ENCODE measurements at regions not wholly inside any gene's neighbourhood (a gene's known extent, or its start where the extent isn't known, plus 50 kb on each side); places are given as distances from the start of the nearest gene placed in this dataset.

DNA sequence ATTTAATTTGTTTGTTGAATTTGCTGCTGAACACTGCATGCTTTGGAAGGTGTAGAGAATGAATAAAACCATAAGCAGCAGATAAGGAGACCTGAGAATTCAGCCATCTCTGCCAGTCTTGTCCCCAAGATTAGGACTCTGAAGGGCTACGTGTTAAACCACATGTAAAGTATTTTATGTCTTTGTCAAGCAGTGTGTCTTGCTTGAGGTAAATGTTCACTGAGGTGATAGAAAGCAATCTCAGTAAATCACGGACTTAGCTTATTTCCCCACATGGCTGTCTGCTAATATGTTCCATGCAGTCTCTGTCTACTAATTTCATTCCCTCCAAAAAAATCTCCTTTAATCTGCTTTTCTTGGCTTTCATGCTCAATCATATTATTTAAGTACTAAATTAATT lies 467.1 kb downstream of the RAP2B start:
- H3K9me3 ChIP-seq, result no peaks in the 10 kb centered on the region
- intact Hi-C loops (cut with DNase I), result no loop called here
- no peaks in the 10 kb centered on the region for H3K27me3 ChIP-seq (ENCODE audit: low read depth)
- TF ChIP-seq, protein P1, sequence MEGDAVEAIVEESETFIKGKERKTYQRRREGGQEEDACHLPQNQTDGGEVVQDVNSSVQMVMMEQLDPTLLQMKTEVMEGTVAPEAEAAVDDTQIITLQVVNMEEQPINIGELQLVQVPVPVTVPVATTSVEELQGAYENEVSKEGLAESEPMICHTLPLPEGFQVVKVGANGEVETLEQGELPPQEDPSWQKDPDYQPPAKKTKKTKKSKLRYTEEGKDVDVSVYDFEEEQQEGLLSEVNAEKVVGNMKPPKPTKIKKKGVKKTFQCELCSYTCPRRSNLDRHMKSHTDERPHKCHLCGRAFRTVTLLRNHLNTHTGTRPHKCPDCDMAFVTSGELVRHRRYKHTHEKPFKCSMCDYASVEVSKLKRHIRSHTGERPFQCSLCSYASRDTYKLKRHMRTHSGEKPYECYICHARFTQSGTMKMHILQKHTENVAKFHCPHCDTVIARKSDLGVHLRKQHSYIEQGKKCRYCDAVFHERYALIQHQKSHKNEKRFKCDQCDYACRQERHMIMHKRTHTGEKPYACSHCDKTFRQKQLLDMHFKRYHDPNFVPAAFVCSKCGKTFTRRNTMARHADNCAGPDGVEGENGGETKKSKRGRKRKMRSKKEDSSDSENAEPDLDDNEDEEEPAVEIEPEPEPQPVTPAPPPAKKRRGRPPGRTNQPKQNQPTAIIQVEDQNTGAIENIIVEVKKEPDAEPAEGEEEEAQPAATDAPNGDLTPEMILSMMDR (IDR thresholded peaks at IDR 0.05), result no peak
- no peak overlapping the region for H3K27ac ChIP-seq
- no peaks in the 10 kb centered on the region for H3K36me3 ChIP-seq
- DNase-seq (no peak), ATAC-seq (no peak)
- no peaks in the 10 kb centered on the region for H3K4me1 ChIP-seq
- H3K4me3 ChIP-seq, result no peak overlapping the region

DNA sequence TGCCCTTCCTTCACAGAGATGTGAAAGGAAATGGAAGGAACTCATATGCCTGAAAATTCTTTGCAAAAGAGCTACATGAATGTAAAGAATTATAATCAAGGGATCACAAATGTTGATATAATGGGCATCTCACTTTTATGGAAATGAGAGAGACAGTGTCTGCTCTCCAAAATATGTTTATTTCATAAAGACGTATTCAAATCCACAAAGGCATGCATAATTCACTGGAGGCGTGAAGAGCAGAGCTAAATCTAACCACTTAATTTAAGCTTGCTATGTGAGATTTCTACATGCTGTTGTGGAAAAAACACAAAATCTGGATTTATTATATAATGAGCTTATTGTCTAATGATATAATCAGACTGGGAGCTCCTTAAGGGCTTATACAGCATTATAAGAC lies 469.1 kb downstream of the RAP2B start:
- H3K36me3 ChIP-seq, result no peaks in the 10 kb centered on the region
- TF ChIP-seq, protein P1 (IDR thresholded peaks at IDR 0.05), result no peak
- intact Hi-C loops (cut with DNase I), result no loop called here
- DNase-seq (no peak), ATAC-seq (no peak)
- H3K4me3 ChIP-seq, result no peak overlapping the region
- no peaks in the 10 kb centered on the region for H3K4me1 ChIP-seq
- H3K27ac ChIP-seq, result no peak overlapping the region
- H3K9me3 ChIP-seq, result no peaks in the 10 kb centered on the region
- no peaks in the 10 kb centered on the region for H3K27me3 ChIP-seq (ENCODE audit: low read depth)

DNA sequence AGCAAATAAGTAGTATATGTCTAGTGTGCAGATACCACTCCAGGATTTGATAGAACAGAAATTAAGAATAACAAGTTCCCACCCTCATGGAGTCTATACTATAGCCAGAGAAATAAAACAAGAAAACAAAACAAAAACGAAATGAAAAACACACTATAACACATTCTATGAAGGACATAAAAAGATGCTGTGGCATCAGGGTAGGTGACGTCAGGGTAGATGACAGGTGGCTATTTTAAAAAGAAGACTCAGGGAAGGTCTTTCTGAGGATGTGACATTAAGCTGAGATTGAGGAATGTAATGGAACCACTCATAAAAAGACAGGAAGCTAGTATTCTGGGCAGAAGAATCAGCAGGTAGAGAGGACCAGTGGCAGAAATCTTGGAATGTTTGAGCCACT lies 469.6 kb downstream of the RAP2B start:
- Histone ChIP-seq H3K9me3 (no peaks in the 10 kb centered on the region), H3K27ac (no peak overlapping the region), H3K4me1 (no peaks in the 10 kb centered on the region), H3K4me3 (no peak overlapping the region), H3K27me3 (ENCODE audit: low read depth) (no peaks in the 10 kb centered on the region), H3K36me3 (no peaks in the 10 kb centered on the region)
- intact Hi-C loops (cut with DNase I), result no loop called here
- no peak for DNase-seq
- no peak for ATAC-seq
- TF ChIP-seq, protein P1 (IDR thresholded peaks at IDR 0.05), result no peak

DNA sequence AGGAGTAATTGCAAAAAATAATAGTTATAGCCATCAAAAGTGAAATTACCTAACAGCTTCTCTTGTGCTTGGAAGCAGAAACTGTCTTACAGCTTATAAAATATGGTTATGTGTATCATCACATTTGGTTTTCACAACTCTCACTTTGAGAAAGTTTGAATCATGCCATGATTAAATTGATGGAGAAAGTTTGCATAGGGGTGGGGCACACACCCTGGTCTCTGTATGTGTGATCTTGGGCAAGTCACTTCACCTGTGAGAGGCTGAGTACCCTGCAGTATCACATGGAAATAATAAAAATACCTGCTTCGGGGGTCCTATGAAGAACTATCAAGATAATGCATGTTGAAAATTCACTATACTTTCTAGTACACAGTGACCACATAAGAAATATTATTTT lies 471.4 kb downstream of the RAP2B start:
- no peaks in the 10 kb centered on the region for H3K4me1 ChIP-seq
- no peaks in the 10 kb centered on the region for H3K27me3 ChIP-seq (ENCODE audit: low read depth)
- intact Hi-C loops (cut with DNase I), result no loop called here
- no peaks in the 10 kb centered on the region for H3K9me3 ChIP-seq
- no peak overlapping the region for H3K27ac ChIP-seq
- DNase-seq (no peak), ATAC-seq (no peak)
- no peak overlapping the region for H3K4me3 ChIP-seq
- TF ChIP-seq, protein P1 (IDR thresholded peaks at IDR 0.05), result no peak
- no peaks in the 10 kb centered on the region for H3K36me3 ChIP-seq

DNA sequence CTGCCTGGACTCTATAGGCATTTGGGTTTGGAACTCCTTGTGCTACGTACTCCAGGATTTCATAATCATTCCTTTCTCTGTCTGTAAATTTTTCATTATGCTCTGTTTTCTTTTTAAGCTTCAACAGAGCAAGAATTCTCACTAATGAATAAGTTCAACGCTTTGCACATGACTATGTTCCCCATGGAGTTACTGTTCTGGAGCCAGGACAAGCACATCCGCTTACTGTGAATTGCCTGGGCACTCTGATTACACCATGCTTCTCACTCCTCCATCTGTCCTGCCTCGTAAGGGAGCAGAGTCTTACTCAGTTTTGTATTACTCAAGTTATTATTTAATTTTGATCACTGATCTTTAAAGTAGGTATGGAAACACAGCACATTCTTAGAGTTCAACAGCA lies 472.7 kb downstream of the RAP2B start:
- no peaks in the 10 kb centered on the region for H3K4me1 ChIP-seq
- intact Hi-C loops (cut with DNase I), result no loop called here
- H3K27ac ChIP-seq, result no peak overlapping the region
- no peaks in the 10 kb centered on the region for H3K9me3 ChIP-seq
- DNase-seq, result no peak
- no peaks in the 10 kb centered on the region for H3K27me3 ChIP-seq (ENCODE audit: low read depth)
- TF ChIP-seq, protein P1 (IDR thresholded peaks at IDR 0.05), result no peak
- H3K36me3 ChIP-seq, result no peaks in the 10 kb centered on the region
- no peak overlapping the region for H3K4me3 ChIP-seq
- ATAC-seq, result no peak

DNA sequence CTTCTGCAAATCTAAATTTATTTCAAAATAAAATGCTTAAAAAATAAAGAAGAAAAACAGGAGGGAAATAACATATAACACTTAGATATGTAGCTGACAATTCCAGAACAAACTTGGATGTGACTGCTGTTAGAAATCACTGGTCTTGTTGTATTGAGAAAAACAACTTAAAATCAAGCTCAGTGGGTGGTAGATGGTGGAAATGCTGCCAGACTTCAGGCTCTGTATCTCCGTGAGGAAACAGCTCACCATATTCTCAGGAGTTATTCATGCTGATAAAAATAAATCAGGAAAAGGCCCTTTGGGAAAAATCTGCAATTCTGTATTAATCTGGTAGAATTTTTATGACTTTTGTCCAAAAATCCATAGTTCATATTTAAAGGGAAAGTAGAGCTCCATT lies 477.6 kb downstream of the RAP2B start:
- no peak overlapping the region for H3K4me3 ChIP-seq
- no peak for ATAC-seq
- TF ChIP-seq, protein P1 (IDR thresholded peaks at IDR 0.05), result no peak

More for the DNA sequence above, 477.6 kb downstream of the RAP2B start:
- H3K4me1 ChIP-seq, result no peaks in the 10 kb centered on the region
- H3K27me3 ChIP-seq (ENCODE audit: low read depth), result no peaks in the 10 kb centered on the region
- no peak for DNase-seq
- intact Hi-C loops (cut with DNase I), result no loop called here
- no peaks in the 10 kb centered on the region for H3K36me3 ChIP-seq
- H3K9me3 ChIP-seq, result no peaks in the 10 kb centered on the region
- H3K27ac ChIP-seq, result no peak overlapping the region
